A549 (cell line): ENCODE measurements at regions not wholly inside any gene's neighbourhood (a gene's known extent, or its start where the extent isn't known, plus 50 kb on each side); places are given as distances from the start of the nearest gene placed in this dataset.

Experiments
- ATAC-seq, 2 experiments: fragments of 200-7000 bp in 1 of 2; fragments of >200 bp in 1 of 2; cut with Nextera tagmentation in 1 of 2; cut with Tn5 transposase in 1 of 2; 3 replicates each; pipeline versions ENCODE4 v1.8.0 to v1.9.1; 2018 to 2020; ENCODE audit warnings: mild to moderate bottlenecking in 1 of 2, moderate library complexity in 1 of 2
- CTCF ChIA-PET: fragments of 300-600 bp; sonication (Branson Sonifier 250); formaldehyde crosslinking; extraction: SDS; loops from one replicate; lab custom pipeline; 2021; ENCODE audit warnings: antibody characterized with exemption, inconsistent platforms; lab: Yijun Ruan, JAX
- POLR2A ChIA-PET: fragments of 350-600 bp; formaldehyde crosslinking; extraction: SDS; loops from one replicate; lab custom pipeline; 2021; ENCODE audit warnings: antibody characterized with exemption, inconsistent platforms; lab: Yijun Ruan, JAX
- DNase-seq, 2 experiments: peaks; one replicate each; pipeline versions ENCODE4 v3.0.0 to v3.0.0-alpha.2; 2011 to 2016; ENCODE audit warnings: low read depth in 1 of 2, low spot score in 1 of 2
- FAIRE-seq: peaks from 2 replicates; lab custom pipeline; 2011; peaks lifted over from hg19 to GRCh38; lab: Jason Lieb, UNC
- H3K27ac ChIP-seq, 2 experiments: fragments of >200 bp; sonication (Bioruptor Twin); formaldehyde crosslinking; 3 replicates each; pipeline ENCODE4 v1.5.1; 2016 to 2017
- H3K4me1 ChIP-seq: fragments of >200 bp; sonication (Bioruptor Twin); formaldehyde crosslinking; 3 replicates; pipeline ENCODE4 v1.6.1; 2016
- H3K4me2 ChIP-seq: fragments of >200 bp; sonication (Bioruptor Twin); formaldehyde crosslinking; 3 replicates; pipeline ENCODE4 v1.6.1; 2016
- H3K4me3 ChIP-seq: fragments of >200 bp; sonication (Bioruptor Twin); formaldehyde crosslinking; 3 replicates; pipeline ENCODE4 v1.5.1; 2016
- H3K9me3 ChIP-seq: fragments of >200 bp; sonication (Bioruptor Twin); formaldehyde crosslinking; 3 replicates; pipeline ENCODE4 v1.6.1; 2016
- BCL3 ChIP-seq: fragments of >200 bp; sonication (Bioruptor Twin); formaldehyde crosslinking; IDR thresholded peaks from 3 replicates; pipeline ENCODE4 v1.6.1; 2016
- BHLHE40 ChIP-seq: IDR thresholded peaks from 2 replicates; pipeline ENCODE4 v1.6.1; 2012; ENCODE audit warnings: low read depth, low read length, inconsistent platforms
- CHD4 ChIP-seq: fragments of 200-600 bp; sonication (generic); IDR thresholded peaks from 2 replicates; pipeline ENCODE4 v1.6.1; 2016; ENCODE audit warnings: antibody characterized with exemption, mild to moderate bottlenecking, borderline replicate concordance
- E2F6 ChIP-seq: IDR thresholded peaks from 2 replicates; pipeline ENCODE4 v1.6.1; 2012; ENCODE audit warnings: low read depth, borderline replicate concordance
- EHMT2 ChIP-seq: fragments of 200-600 bp; sonication (generic); IDR thresholded peaks from 2 replicates; pipeline ENCODE4 v1.6.1; 2016; ENCODE audit warnings: antibody characterized with exemption, low read depth, mild to moderate bottlenecking, moderate library complexity
- ELK1 ChIP-seq: fragments of 150-350 bp; IDR thresholded peaks from 2 replicates; pipeline ENCODE4 v1.6.1; 2014; ENCODE audit warnings: low read depth, mild to moderate bottlenecking, low read length
- EP300 ChIP-seq, 2 experiments: fragments of >200 bp; sonication (Bioruptor Twin); formaldehyde crosslinking; IDR thresholded peaks; 2 replicates in 1 of 2; 3 replicates in 1 of 2; pipeline ENCODE4 v1.6.1; 2016 to 2017
- ESRRA ChIP-seq: fragments of 150-350 bp; IDR thresholded peaks from 2 replicates; pipeline ENCODE4 v1.6.1; 2014; ENCODE audit warnings: mild to moderate bottlenecking, low read length, borderline replicate concordance
- FOSL2 ChIP-seq, 2 experiments: fragments of 450-650 bp in 1 of 2; fragments of >200 bp in 1 of 2; sonication (Bioruptor Twin) in 1 of 2; formaldehyde crosslinking; IDR thresholded peaks; 2 replicates each; pipeline versions ENCODE4 v1.5.0 to v1.6.1; 2016 to 2020; ENCODE audit warnings: mild to moderate bottlenecking in 1 of 2, moderate library complexity in 1 of 2
- HEYL ChIP-seq: fragments of 250-450 bp; sonication (Bioruptor Pico); IDR thresholded peaks from 2 replicates; pipeline ENCODE4 v1.8.0; 2021; ENCODE audit warnings: mild to moderate bottlenecking, moderate library complexity
- HMGXB4 ChIP-seq: fragments of 250-450 bp; sonication (Bioruptor Pico); IDR thresholded peaks from 2 replicates; pipeline ENCODE4 v1.5.0; 2021; ENCODE audit warnings: mild to moderate bottlenecking, moderate library complexity, borderline replicate concordance
- JUNB ChIP-seq: fragments of >200 bp; sonication (Bioruptor Twin); formaldehyde crosslinking; IDR thresholded peaks from 2 replicates; pipeline ENCODE4 v1.6.1; 2016
- KDM1A ChIP-seq: fragments of 200-600 bp; sonication (generic); IDR thresholded peaks from 2 replicates; pipeline ENCODE4 v1.6.1; 2016; ENCODE audit warnings: low read depth, mild to moderate bottlenecking
- MAFK ChIP-seq: fragments of 450-650 bp; IDR thresholded peaks from 2 replicates; pipeline ENCODE4 v1.6.1; 2014; ENCODE audit not compliant: partially characterized antibody
- MAX ChIP-seq: IDR thresholded peaks from 2 replicates; pipeline ENCODE4 v1.6.1; 2012
- MYC ChIP-seq: IDR thresholded peaks from 2 replicates; pipeline ENCODE4 v1.6.1; 2012; ENCODE audit warnings: mild to moderate bottlenecking, inconsistent platforms, low read length, improper control_type of control experiment, borderline replicate concordance
- RARB ChIP-seq: fragments of 250-450 bp; sonication (Bioruptor Pico); IDR thresholded peaks from 2 replicates; pipeline ENCODE4 v1.8.0; 2021; ENCODE audit warnings: mild to moderate bottlenecking, moderate library complexity
- SMC3 ChIP-seq: fragments of >200 bp; sonication (Bioruptor Twin); formaldehyde crosslinking; IDR thresholded peaks from 3 replicates; pipeline ENCODE4 v1.6.1; 2018; ENCODE audit warnings: inconsistent platforms
- ZC3H11A ChIP-seq: fragments of 450-650 bp; IDR thresholded peaks from 2 replicates; pipeline ENCODE4 v1.6.1; 2014; ENCODE audit warnings: antibody characterized with exemption, mild to moderate bottlenecking
- ZFP36 ChIP-seq: fragments of 450-650 bp; IDR thresholded peaks from 2 replicates; pipeline ENCODE4 v1.6.1; 2014; ENCODE audit warnings: borderline replicate concordance; ENCODE audit not compliant: partially characterized antibody
- ZNF302 ChIP-seq: fragments of 250-450 bp; sonication (Bioruptor Pico); IDR thresholded peaks from 2 replicates; pipeline ENCODE4 v1.9.0; 2021; ENCODE audit warnings: inconsistent platforms, mild to moderate bottlenecking, moderate library complexity
- WGBS: methylation state at CpG from one replicate; pipeline ENCODE4 v1.1.6; 2017; ENCODE audit errors: missing lambda C conversion rate; 5-methylcytosine and 5-hydroxymethylcytosine counted together

GRCh38 chr7:26995666-26996065 is 100.1 kb downstream of the HOXA1 start (continued):
- TF ChIP-seq CHD4 (no peak), JUNB (no peak), FOSL2 (IDR thresholded peaks at IDR 0.05) (no peak), FOSL2 (CRISPR knock-in tag; IDR thresholded peaks at IDR 0.05) (no peak), BCL3 (no peak)

GRCh38 chr7:26993816-26994810 is 101.7 kb downstream of the HOXA1 start:
- WGBS: 60% methylated on average over 3 of the region's 3 CpGs
- no peak overlapping the region for H3K4me2 ChIP-seq
- TF ChIP-seq BHLHE40: no peak
- TF ChIP-seq ZC3H11A: no peak
- TF ChIP-seq HMGXB4 (CRISPR knock-in tag): no peak
- TF ChIP-seq SMC3: no peak
- no peak for TF ChIP-seq MAFK
- no peak for TF ChIP-seq MAX
- no peak for TF ChIP-seq ESRRA
- TF ChIP-seq ZFP36: no peak
- no peak for TF ChIP-seq EP300 (IDR thresholded peaks at IDR 0.05)
- TF ChIP-seq ELK1: no peak
- TF ChIP-seq EHMT2: no peak
- no peak for TF ChIP-seq E2F6
- no peak for TF ChIP-seq MYC
- no peak for TF ChIP-seq KDM1A
- TF ChIP-seq RARB (CRISPR knock-in tag): no peak
- H3K4me3 ChIP-seq: no peak overlapping the region
- DNase-seq: no peak
- CTCF ChIA-PET: no interaction called here
- peaks cover 15% of the 10 kb centered on the region for H3K9me3 ChIP-seq
- no peak overlapping the region for H3K27ac ChIP-seq
- H3K4me1 ChIP-seq: no peaks in the 10 kb centered on the region
- POLR2A ChIA-PET: no interaction called here
- no peak for FAIRE-seq
- ATAC-seq: no peak

GRCh38 chr7:26992670-26993069 is 103.1 kb downstream of the HOXA1 start:
- CTCF ChIA-PET: no interaction called here
- Histone ChIP-seq H3K9me3 (peaks cover 4% of the 10 kb centered on the region), H3K4me3 (no peak overlapping the region), H3K4me1 (no peaks in the 10 kb centered on the region), H3K4me2 (no peak overlapping the region), H3K27ac (no peak overlapping the region)
- WGBS: 65% methylated on average over 7 of the region's 7 CpGs
- FAIRE-seq: no peak
- ATAC-seq: no peak
- TF ChIP-seq HEYL (no peak), ZNF302 (CRISPR knock-in tag) (no peak), BHLHE40 (no peak), JUNB (no peak)
- no peak for DNase-seq
- POLR2A ChIA-PET: no interaction called here
